Lung (tissue), 11 donors: ENCODE measurements at regions not wholly inside any gene's neighbourhood (a gene's known extent, or its start where the extent isn't known, plus 50 kb on each side); places are given as distances from the start of the nearest gene placed in this dataset.

ENCODE experiments used
- ATAC-seq: fragments of 200-7000 bp; cut with Tn5 transposase; one replicate; pipeline ENCODE4 v1.9.1; 2020; ENCODE audit warnings: moderate number of reproducible peaks; ENCODE audit not compliant: insufficient read depth, low FRiP score
- DNase-seq, 3 donors: peaks; one replicate each; pipeline ENCODE4 v3.0.0-alpha.2; 2013 to 2017
- H3K27ac ChIP-seq, 2 donors: one replicate each; pipeline ENCODE4 v1.5.1; 2013; ENCODE audit warnings: mild to moderate bottlenecking in 2 of 2, moderate library complexity in 2 of 2, control low read depth in 1 of 2, inconsistent platforms in 1 of 2, low read depth in 1 of 2, low read length in 1 of 2
- H3K27me3 ChIP-seq, 3 donors: one replicate each; pipeline ENCODE4 v1.5.1; 2013; ENCODE audit warnings: low read length in 2 of 3; ENCODE audit not compliant: control insufficient read depth in 3 of 3, insufficient read depth in 3 of 3
- H3K36me3 ChIP-seq, 4 donors: one replicate each; pipeline ENCODE4 v1.5.1; 2013; ENCODE audit warnings: low read length in 4 of 4, mild to moderate bottlenecking in 1 of 4, moderate library complexity in 1 of 4; ENCODE audit not compliant: control insufficient read depth in 4 of 4, insufficient read depth in 4 of 4
- H3K4me1 ChIP-seq, 5 donors: one replicate each; pipeline ENCODE4 v1.5.1; 2013; ENCODE audit warnings: low read length in 5 of 5, mild to moderate bottlenecking in 2 of 5, moderate library complexity in 1 of 5; ENCODE audit not compliant: control insufficient read depth in 5 of 5, insufficient read depth in 5 of 5
- H3K4me3 ChIP-seq: one replicate; pipeline ENCODE4 v1.5.1; 2013; ENCODE audit warnings: mild to moderate bottlenecking, control low read depth, moderate library complexity
- H3K9ac ChIP-seq, 2 donors: one replicate each; pipeline ENCODE4 v1.5.1; 2013; ENCODE audit warnings: low read length in 2 of 2, control low read depth in 1 of 2; ENCODE audit not compliant: insufficient read depth in 1 of 2
- H3K9me3 ChIP-seq, 4 donors: one replicate each; pipeline ENCODE4 v1.5.1; 2013; ENCODE audit warnings: low read length in 3 of 4, mild to moderate bottlenecking in 1 of 4, moderate library complexity in 1 of 4; ENCODE audit not compliant: control insufficient read depth in 4 of 4, insufficient read depth in 3 of 4
- WGBS, 2 donors: extraction: QIAGEN DNeasy Blood & Tissue Kit; methylation state at CpG; one replicate each; pipeline ENCODE4 v1.1.7; 2013; 5-methylcytosine and 5-hydroxymethylcytosine counted together
- TF ChIP-seq, protein P1 (sequence below): IDR thresholded peaks from 2 replicates; pipeline ENCODE4 v1.5.1; 2012; ENCODE audit warnings: mild to moderate bottlenecking; ENCODE audit errors: control extremely low read depth, extremely low read depth
- donor health status: control.
- donor health status: control.
- donor health status: Bipolar disorder and iron deficiency.
- donor health status: healthy.
- donor health status: DM: yes; HTN: yes; CAD: no.

DNA sequence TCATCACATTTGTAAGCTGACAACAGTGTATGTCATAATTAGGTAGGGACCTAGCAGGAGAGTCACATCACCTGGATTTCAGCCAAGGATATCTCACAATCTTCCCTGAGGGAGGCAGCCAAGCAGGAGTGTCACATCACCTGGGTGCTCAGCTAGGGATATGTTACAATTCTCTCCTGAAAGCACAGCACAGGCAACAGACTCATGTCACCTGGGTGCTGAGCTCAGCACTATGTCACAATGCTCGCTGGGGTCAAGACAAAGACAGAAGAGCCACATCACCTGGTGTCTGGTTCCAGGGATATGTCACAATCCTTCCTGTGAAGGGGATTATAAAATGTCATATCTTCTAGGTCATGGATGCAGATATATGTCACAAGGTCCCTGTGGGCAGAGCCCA, 123.7 kb downstream of the ZNF675 start:
- no peak for DNase-seq
- no peaks in the 10 kb centered on the region for H3K4me1 ChIP-seq
- no peaks in the 10 kb centered on the region for H3K36me3 ChIP-seq
- WGBS, 2 donors: 72 to 79% methylated on average over 1 of the region's 1 CpG
- H3K9ac ChIP-seq: no peak overlapping the region
- H3K27me3 ChIP-seq: no peaks in the 10 kb centered on the region
- no peak for ATAC-seq
- TF ChIP-seq, protein P1, sequence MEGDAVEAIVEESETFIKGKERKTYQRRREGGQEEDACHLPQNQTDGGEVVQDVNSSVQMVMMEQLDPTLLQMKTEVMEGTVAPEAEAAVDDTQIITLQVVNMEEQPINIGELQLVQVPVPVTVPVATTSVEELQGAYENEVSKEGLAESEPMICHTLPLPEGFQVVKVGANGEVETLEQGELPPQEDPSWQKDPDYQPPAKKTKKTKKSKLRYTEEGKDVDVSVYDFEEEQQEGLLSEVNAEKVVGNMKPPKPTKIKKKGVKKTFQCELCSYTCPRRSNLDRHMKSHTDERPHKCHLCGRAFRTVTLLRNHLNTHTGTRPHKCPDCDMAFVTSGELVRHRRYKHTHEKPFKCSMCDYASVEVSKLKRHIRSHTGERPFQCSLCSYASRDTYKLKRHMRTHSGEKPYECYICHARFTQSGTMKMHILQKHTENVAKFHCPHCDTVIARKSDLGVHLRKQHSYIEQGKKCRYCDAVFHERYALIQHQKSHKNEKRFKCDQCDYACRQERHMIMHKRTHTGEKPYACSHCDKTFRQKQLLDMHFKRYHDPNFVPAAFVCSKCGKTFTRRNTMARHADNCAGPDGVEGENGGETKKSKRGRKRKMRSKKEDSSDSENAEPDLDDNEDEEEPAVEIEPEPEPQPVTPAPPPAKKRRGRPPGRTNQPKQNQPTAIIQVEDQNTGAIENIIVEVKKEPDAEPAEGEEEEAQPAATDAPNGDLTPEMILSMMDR: no peak
- H3K9me3 ChIP-seq: peaks cover 0 to 26% (median 13%) of the 10 kb centered on the region in 4 donors
- no peak overlapping the region for H3K27ac ChIP-seq
- no peak overlapping the region for H3K4me3 ChIP-seq

GRCh38 chr19:23561341-23561740, 125.7 kb downstream of the ZNF675 start:
- Histone ChIP-seq H3K4me3 (no peak overlapping the region), H3K36me3 (no peaks in the 10 kb centered on the region), H3K9me3 (peaks cover 0 to 28% (median 11%) of the 10 kb centered on the region in 4 donors), H3K4me1 (no peaks in the 10 kb centered on the region), H3K27ac (no peak overlapping the region), H3K27me3 (no peaks in the 10 kb centered on the region), H3K9ac (no peak overlapping the region)
- DNase-seq (no peak), ATAC-seq (no peak)
- WGBS, 2 donors: 94 to 95% methylated on average over 2 of the region's 2 CpGs
- TF ChIP-seq, protein P1: no peak

- ATAC-seq (no peak), DNase-seq (no peak)
- Histone ChIP-seq H3K27me3 (no peaks in the 10 kb centered on the region), H3K36me3 (no peaks in the 10 kb centered on the region), H3K9me3 (peaks cover 0 to 24% (median 8%) of the 10 kb centered on the region in 4 donors), H3K4me1 (no peaks in the 10 kb centered on the region), H3K27ac (no peak overlapping the region), H3K9ac (no peak overlapping the region), H3K4me3 (no peak overlapping the region)
- 90 to 91% methylated on average over 2 of the region's 2 CpGs for WGBS, 2 donors
- TF ChIP-seq, protein P1: no peak
Measured at GRCh38 chr19:23560051-23560450, 127.0 kb downstream of the ZNF675 start.

GRCh38 chr19:23558541-23558940, 128.5 kb downstream of the ZNF675 start:
- no peak for ATAC-seq
- Histone ChIP-seq H3K9ac (no peak overlapping the region), H3K27me3 (no peaks in the 10 kb centered on the region), H3K27ac (no peak overlapping the region), H3K4me1 (no peaks in the 10 kb centered on the region), H3K36me3 (no peaks in the 10 kb centered on the region), H3K9me3 (peaks cover 0 to 24% (median 5%) of the 10 kb centered on the region in 4 donors), H3K4me3 (no peak overlapping the region)
- WGBS, 2 donors: 67 to 76% methylated on average over 4 of the region's 4 CpGs
- TF ChIP-seq, protein P1: no peak
- no peak for DNase-seq
